Right renal pelvis (tissue), 4 donors: ENCODE measurements at regions not wholly inside any gene's neighbourhood (a gene's known extent, or its start where the extent isn't known, plus 50 kb on each side); places are given as distances from the start of the nearest gene placed in this dataset.

ENCODE experiments used
- DNase-seq, 4 donors: peaks; one replicate each; pipeline ENCODE4 v3.0.0-alpha.2; 2013; ENCODE audit warnings: low read depth in 4 of 4, low spot score in 3 of 4, missing footprints in 1 of 4

- no peak for DNase-seq
Observed at GRCh38 chr4:22129454-22130029, 181.0 kb upstream of the KCNIP4 start.

GRCh38 chr4:22122062-22122461 lies 173.5 kb upstream of the KCNIP4 start:
- DNase-seq: no peak

- no peak for DNase-seq
Observed at GRCh38 chr4:22115262-22115661, 166.7 kb upstream of the KCNIP4 start.

GRCh38 chr4:22103768-22104167 lies 155.2 kb upstream of the KCNIP4 start:
- no peak for DNase-seq

GRCh38 chr4:22099896-22100295 lies 151.3 kb upstream of the KCNIP4 start:
- DNase-seq: no peak

GRCh38 chr4:22097596-22097995 lies 149.0 kb upstream of the KCNIP4 start:
- DNase-seq: no peak

- no peak for DNase-seq
Observed at GRCh38 chr4:22094217-22094616, 145.6 kb upstream of the KCNIP4 start.

- no peak for DNase-seq
Observed at GRCh38 chr4:22093126-22093525, 144.6 kb upstream of the KCNIP4 start.

GRCh38 chr4:22091906-22092305 lies 143.3 kb upstream of the KCNIP4 start:
- DNase-seq: no peak

- DNase-seq: no peak
Observed at GRCh38 chr4:22091352-22091717, 142.8 kb upstream of the KCNIP4 start.

- no peak for DNase-seq
Observed at GRCh38 chr4:22090661-22091351, 142.2 kb upstream of the KCNIP4 start.

- no peak for DNase-seq
Observed at GRCh38 chr4:22077571-22077970, 129.0 kb upstream of the KCNIP4 start.

- no peak for DNase-seq
Observed at GRCh38 chr4:22072726-22073125, 124.2 kb upstream of the KCNIP4 start.

GRCh38 chr4:22072240-22072639 lies 123.7 kb upstream of the KCNIP4 start:
- no peak for DNase-seq

- DNase-seq: no peak
Observed at GRCh38 chr4:22071749-22072148, 123.2 kb upstream of the KCNIP4 start.

GRCh38 chr4:22070256-22070655 lies 121.7 kb upstream of the KCNIP4 start:
- DNase-seq: no peak

GRCh38 chr4:22063613-22064012 lies 115.0 kb upstream of the KCNIP4 start:
- DNase-seq: no peak

GRCh38 chr4:22062676-22063075 lies 114.1 kb upstream of the KCNIP4 start:
- DNase-seq: no peak

GRCh38 chr4:22055954-22056353 lies 107.4 kb upstream of the KCNIP4 start:
- DNase-seq: no peak

GRCh38 chr4:22052076-22052475 lies 103.5 kb upstream of the KCNIP4 start:
- no peak for DNase-seq

- DNase-seq: no peak
Observed at GRCh38 chr4:22048323-22048722, 99.8 kb upstream of the KCNIP4 start.

GRCh38 chr4:22047793-22048192 lies 99.2 kb upstream of the KCNIP4 start:
- DNase-seq: no peak
